ENCODE measurements at regions not wholly inside any gene's neighbourhood (a gene's known extent, or its start where the extent isn't known, plus 50 kb on each side); places are given as distances from the start of the nearest gene placed in this dataset.
A peak's percentile ranks its signal among the peaks of the same experiment; 100 is the strongest.
"Not testable (repeated sequence)": the region's sequence is repeated elsewhere in the genome, so short reads cannot be mapped to it uniquely, and the experiment has no call there.

- DNase-seq (ENCODE audit: low read depth): no peak
Observed at GRCh38 chr2:228592925-228593324, 411.4 kb upstream of the SPHKAP start.

GRCh38 chr2:228590681-228591080, 409.2 kb upstream of the SPHKAP start:
- DNase-seq (ENCODE audit: low read depth): no peak

GRCh38 chr2:228589115-228589514, 407.6 kb upstream of the SPHKAP start:
- peak; percentile 15 for DNase-seq (ENCODE audit: low read depth)

- peak; percentile 61 for DNase-seq (ENCODE audit: low read depth)
Observed at GRCh38 chr2:228581731-228582130, 400.2 kb upstream of the SPHKAP start.

- DNase-seq (ENCODE audit: low read depth): no peak
Observed at GRCh38 chr2:228575897-228576296, 394.4 kb upstream of the SPHKAP start.

- not testable (repeated sequence) for DNase-seq (ENCODE audit: low read depth)
Observed at GRCh38 chr2:228568275-228568674, 386.8 kb upstream of the SPHKAP start.

- DNase-seq (ENCODE audit: low read depth): no peak
Observed at GRCh38 chr2:228561816-228562215, 380.3 kb upstream of the SPHKAP start.

- DNase-seq (ENCODE audit: low read depth): no peak
Observed at GRCh38 chr2:228559774-228560415, 378.4 kb upstream of the SPHKAP start.

GRCh38 chr2:228556717-228557116, 375.2 kb upstream of the SPHKAP start:
- DNase-seq (ENCODE audit: low read depth): peak; percentile 62

- DNase-seq (ENCODE audit: low read depth): no peak
Observed at GRCh38 chr2:228549441-228550007, 368.0 kb upstream of the SPHKAP start.

GRCh38 chr2:228548230-228548629, 366.7 kb upstream of the SPHKAP start:
- peak; percentile 65 for DNase-seq (ENCODE audit: low read depth)

- peak; percentile 15 for DNase-seq (ENCODE audit: low read depth)
Observed at GRCh38 chr2:228545748-228546145, 364.3 kb upstream of the SPHKAP start.

- DNase-seq (ENCODE audit: low read depth): peak; percentile 67
Observed at GRCh38 chr2:228545041-228545747, 363.7 kb upstream of the SPHKAP start.

- no peak for DNase-seq (ENCODE audit: low read depth)
Observed at GRCh38 chr2:228543117-228543516, 361.6 kb upstream of the SPHKAP start.

GRCh38 chr2:228542277-228542676, 360.8 kb upstream of the SPHKAP start:
- no peak for DNase-seq (ENCODE audit: low read depth)

GRCh38 chr2:228541789-228542188, 360.3 kb upstream of the SPHKAP start:
- DNase-seq (ENCODE audit: low read depth): peak; percentile 71

GRCh38 chr2:228540976-228541375, 359.5 kb upstream of the SPHKAP start:
- no peak for DNase-seq (ENCODE audit: low read depth)

GRCh38 chr2:228535396-228535795, 353.9 kb upstream of the SPHKAP start:
- no peak for DNase-seq (ENCODE audit: low read depth)

- DNase-seq (ENCODE audit: low read depth): no peak
Observed at GRCh38 chr2:228533156-228533555, 351.7 kb upstream of the SPHKAP start.

GRCh38 chr2:228532233-228532632, 350.7 kb upstream of the SPHKAP start:
- DNase-seq (ENCODE audit: low read depth): no peak

- DNase-seq (ENCODE audit: low read depth): peak; percentile 59
Observed at GRCh38 chr2:228527197-228527881, 345.9 kb upstream of the SPHKAP start.

- no peak for DNase-seq (ENCODE audit: low read depth)
Observed at GRCh38 chr2:228526687-228527086, 345.2 kb upstream of the SPHKAP start.

GRCh38 chr2:228522977-228523376, 341.5 kb upstream of the SPHKAP start:
- DNase-seq (ENCODE audit: low read depth): no peak
